H9 (cell line): ENCODE measurements at regions not wholly inside any gene's neighbourhood (a gene's known extent, or its start where the extent isn't known, plus 50 kb on each side); places are given as distances from the start of the nearest gene placed in this dataset.

Experiments used
- DNase-seq: peaks from one replicate; pipeline ENCODE4 v3.0.0-alpha.2; 2017
- H2AFZ ChIP-seq: one replicate; pipeline ENCODE4 v1.6.1; 2013; ENCODE audit warnings: mild to moderate bottlenecking, low read length, control low read depth, moderate library complexity
- H2AK5ac ChIP-seq: 2 replicates; pipeline ENCODE4 v1.6.1; 2013; ENCODE audit warnings: low read length, control low read depth, mixed read lengths; ENCODE audit not compliant: insufficient read length
- H2BK120ac ChIP-seq: one replicate; pipeline ENCODE4 v1.6.1; 2013; ENCODE audit warnings: low read depth, mild to moderate bottlenecking, low read length, control low read depth, inconsistent platforms; ENCODE audit not compliant: poor library complexity, severe bottlenecking
- H2BK12ac ChIP-seq: 2 replicates; pipeline ENCODE4 v1.6.1; 2013; ENCODE audit warnings: low read length, control low read depth, mixed read lengths, low read depth; ENCODE audit not compliant: insufficient read length
- H2BK15ac ChIP-seq: 2 replicates; pipeline ENCODE4 v1.6.1; 2013; ENCODE audit warnings: low read depth, low read length, control low read depth
- H2BK20ac ChIP-seq: one replicate; pipeline ENCODE4 v1.6.1; 2013; ENCODE audit warnings: low read depth, mild to moderate bottlenecking, low read length, control low read depth, inconsistent platforms; ENCODE audit not compliant: poor library complexity, severe bottlenecking
- H2BK5ac ChIP-seq: 2 replicates; pipeline ENCODE4 v1.6.1; 2013; ENCODE audit warnings: low read length, control low read depth, mixed read lengths; ENCODE audit not compliant: insufficient read length
- H3K14ac ChIP-seq: 2 replicates; pipeline ENCODE4 v1.6.1; 2013; ENCODE audit warnings: low read length, control low read depth; ENCODE audit not compliant: insufficient read depth
- H3K18ac ChIP-seq: 2 replicates; pipeline ENCODE4 v1.6.1; 2013; ENCODE audit warnings: low read depth, mild to moderate bottlenecking, mixed read lengths, low read length, control low read depth; ENCODE audit not compliant: insufficient read length
- H3K23ac ChIP-seq: 2 replicates; pipeline ENCODE4 v1.6.1; 2013; ENCODE audit warnings: low read length, control low read depth, mixed read lengths, low read depth; ENCODE audit not compliant: insufficient read length
- H3K23me2 ChIP-seq: 2 replicates; pipeline ENCODE4 v1.6.1; 2013; ENCODE audit warnings: low read depth, mild to moderate bottlenecking, mixed read lengths, low read length, control low read depth; ENCODE audit not compliant: insufficient read length, poor library complexity, severe bottlenecking
- H3K27ac ChIP-seq: 2 replicates; pipeline ENCODE4 v1.5.1; 2013; ENCODE audit warnings: low read length, control low read depth, mixed read lengths, low read depth; ENCODE audit not compliant: insufficient read length
- H3K27me3 ChIP-seq: 2 replicates; pipeline ENCODE4 v1.6.1; 2013; ENCODE audit warnings: low read length, control low read depth, inconsistent platforms; ENCODE audit not compliant: insufficient read depth
- H3K4ac ChIP-seq: 2 replicates; pipeline ENCODE4 v1.6.1; 2013; ENCODE audit warnings: low read depth, mild to moderate bottlenecking, control low read depth, inconsistent platforms, low read length, moderate library complexity
- H3K4me1 ChIP-seq: 2 replicates; pipeline ENCODE4 v1.6.1; 2013; ENCODE audit warnings: low read length, control low read depth, inconsistent platforms; ENCODE audit not compliant: insufficient read depth
- H3K4me2 ChIP-seq: 2 replicates; pipeline ENCODE4 v1.6.1; 2013; ENCODE audit warnings: low read length, control low read depth, mixed read lengths; ENCODE audit not compliant: insufficient read length, insufficient read depth
- H3K56ac ChIP-seq: 2 replicates; pipeline ENCODE4 v1.6.1; 2013; ENCODE audit warnings: low read depth, mild to moderate bottlenecking, mixed read lengths, low read length, control low read depth; ENCODE audit not compliant: insufficient read length
- H3K79me1 ChIP-seq: 2 replicates; pipeline ENCODE4 v1.6.1; 2013; ENCODE audit warnings: low read depth, mild to moderate bottlenecking, moderate library complexity, low read length, control low read depth, inconsistent platforms; ENCODE audit not compliant: insufficient read depth, poor library complexity, severe bottlenecking
- H3K79me2 ChIP-seq: 2 replicates; pipeline ENCODE4 v1.6.1; 2013; ENCODE audit warnings: low read length, control low read depth, inconsistent platforms; ENCODE audit not compliant: insufficient read depth
- H3K9ac ChIP-seq: 2 replicates; pipeline ENCODE4 v1.6.1; 2013; ENCODE audit warnings: low read length, control low read depth, mixed read lengths; ENCODE audit not compliant: insufficient read length; ENCODE audit errors: extremely low read depth
- H3K9me3 ChIP-seq: one replicate; pipeline ENCODE4 v1.6.1; 2013; ENCODE audit warnings: low read depth, low read length, inconsistent platforms; ENCODE audit not compliant: control insufficient read depth
- H3T11ph ChIP-seq: one replicate; pipeline ENCODE4 v1.6.1; 2013; ENCODE audit warnings: mild to moderate bottlenecking, low read length, control low read depth, inconsistent platforms
- H4K20me1 ChIP-seq: one replicate; pipeline ENCODE4 v1.6.1; 2013; ENCODE audit not compliant: control insufficient read depth, insufficient read length, insufficient read depth
- H4K5ac ChIP-seq: 2 replicates; pipeline ENCODE4 v1.6.1; 2013; ENCODE audit warnings: low read depth, mild to moderate bottlenecking, mixed read lengths, low read length, control low read depth; ENCODE audit not compliant: insufficient read length
- H4K8ac ChIP-seq: replicated peaks from 2 replicates; pipeline ENCODE4 v1.6.1; 2013; ENCODE audit warnings: low read length, control low read depth, mixed read lengths, low read depth; ENCODE audit not compliant: insufficient read length
- H4K91ac ChIP-seq: 2 replicates; pipeline ENCODE4 v1.6.1; 2013; ENCODE audit warnings: low read depth, mild to moderate bottlenecking, moderate library complexity, mixed read lengths, low read length, control low read depth; ENCODE audit not compliant: insufficient read length
- H3K27ac Mint-ChIP-seq, 3 experiments: 2 replicates in 2 of 3; 3 replicates in 1 of 3; pipeline ENCODE4 v1.8.0; 2020 to 2021; ENCODE audit warnings: mixed read lengths in 3 of 3, mild to moderate bottlenecking in 1 of 3, moderate library complexity in 1 of 3
- H3K27me3 Mint-ChIP-seq: 2 replicates; pipeline ENCODE4 v1.8.0; 2021; ENCODE audit warnings: low read depth, mild to moderate bottlenecking, moderate library complexity, mixed read lengths
- H3K36me3 Mint-ChIP-seq, 3 experiments: 2 replicates in 2 of 3; 3 replicates in 1 of 3; pipeline ENCODE4 v1.8.0; 2020 to 2021; ENCODE audit warnings: low read depth in 3 of 3, mixed read lengths in 3 of 3; ENCODE audit not compliant: insufficient read depth in 1 of 3
- H3K4me1 Mint-ChIP-seq, 2 experiments: 2 replicates each; pipeline ENCODE4 v1.8.0; 2020; ENCODE audit warnings: mixed read lengths in 2 of 2
- H3K4me3 Mint-ChIP-seq, 2 experiments: 2 replicates in 1 of 2; 3 replicates in 1 of 2; pipeline ENCODE4 v1.8.0; 2020 to 2021; ENCODE audit warnings: mild to moderate bottlenecking in 2 of 2, mixed read lengths in 2 of 2, moderate library complexity in 1 of 2
- H3K9me3 Mint-ChIP-seq, 2 experiments: 2 replicates in 1 of 2; 3 replicates in 1 of 2; pipeline ENCODE4 v1.8.0; 2020; ENCODE audit warnings: mild to moderate bottlenecking in 2 of 2, mixed read lengths in 2 of 2, moderate library complexity in 1 of 2
- WGBS: extraction: QIAGEN DNeasy Blood & Tissue Kit; methylation state at CpG from one replicate; pipeline ENCODE4 v1.1.7; 2013; ENCODE audit warnings: missing lambda C conversion rate, low lambda C conversion rate, mixed read lengths; ENCODE audit not compliant: insufficient read length; ENCODE audit errors: extremely low coverage; 5-methylcytosine and 5-hydroxymethylcytosine counted together
- TF ChIP-seq, protein P1 (sequence below): fragments of 200-600 bp; sonication (generic); conservative IDR thresholded peaks from 3 replicates; pipeline ENCODE4 v1.8.0; 2021; ENCODE audit warnings: antibody characterized with exemption, mild to moderate bottlenecking

GRCh38 chr13:72221276-72221962 lies 354.4 kb upstream of the DACH1 start:
- H3K36me3 Mint-ChIP-seq = no peaks in the 10 kb centered on the region
- Histone ChIP-seq H2BK20ac (no peak overlapping the region), H3K4ac (no peak overlapping the region), H3K4me1 (no peaks in the 10 kb centered on the region), H3K23me2 (no peaks in the 10 kb centered on the region), H4K8ac (no peak overlapping the region), H2BK5ac (no peak overlapping the region), H3K56ac (no peak overlapping the region), H3K23ac (no peak overlapping the region), H2BK120ac (no peak overlapping the region), H3K79me2 (no peaks in the 10 kb centered on the region), H3K79me1 (no peaks in the 10 kb centered on the region), H4K20me1 (no peaks in the 10 kb centered on the region), H3K27me3 (no peaks in the 10 kb centered on the region), H2BK15ac (no peak overlapping the region), H2AK5ac (no peak overlapping the region), H3K9me3 (no peaks in the 10 kb centered on the region), H3K9ac (no peak overlapping the region), H3T11ph (no peak overlapping the region), H4K91ac (no peak overlapping the region), H3K4me2 (no peak overlapping the region), H3K27ac (no peak overlapping the region), H2BK12ac (no peak overlapping the region), H3K14ac (no peak overlapping the region), H2AFZ (no peak overlapping the region), H4K5ac (no peak overlapping the region), H3K18ac (no peak overlapping the region)
- no peaks in the 10 kb centered on the region for H3K4me1 Mint-ChIP-seq
- no peak overlapping the region for H3K4me3 Mint-ChIP-seq
- no CpG with 5 or more reads among the region's 9 CpGs for WGBS
- TF ChIP-seq, protein P1, sequence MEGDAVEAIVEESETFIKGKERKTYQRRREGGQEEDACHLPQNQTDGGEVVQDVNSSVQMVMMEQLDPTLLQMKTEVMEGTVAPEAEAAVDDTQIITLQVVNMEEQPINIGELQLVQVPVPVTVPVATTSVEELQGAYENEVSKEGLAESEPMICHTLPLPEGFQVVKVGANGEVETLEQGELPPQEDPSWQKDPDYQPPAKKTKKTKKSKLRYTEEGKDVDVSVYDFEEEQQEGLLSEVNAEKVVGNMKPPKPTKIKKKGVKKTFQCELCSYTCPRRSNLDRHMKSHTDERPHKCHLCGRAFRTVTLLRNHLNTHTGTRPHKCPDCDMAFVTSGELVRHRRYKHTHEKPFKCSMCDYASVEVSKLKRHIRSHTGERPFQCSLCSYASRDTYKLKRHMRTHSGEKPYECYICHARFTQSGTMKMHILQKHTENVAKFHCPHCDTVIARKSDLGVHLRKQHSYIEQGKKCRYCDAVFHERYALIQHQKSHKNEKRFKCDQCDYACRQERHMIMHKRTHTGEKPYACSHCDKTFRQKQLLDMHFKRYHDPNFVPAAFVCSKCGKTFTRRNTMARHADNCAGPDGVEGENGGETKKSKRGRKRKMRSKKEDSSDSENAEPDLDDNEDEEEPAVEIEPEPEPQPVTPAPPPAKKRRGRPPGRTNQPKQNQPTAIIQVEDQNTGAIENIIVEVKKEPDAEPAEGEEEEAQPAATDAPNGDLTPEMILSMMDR = peak; percentile 90
- no peaks in the 10 kb centered on the region for H3K27me3 Mint-ChIP-seq
- peaks cover 0 to 2% of the 10 kb centered on the region in 2 experiments; a peak in 2 of 5 replicates for H3K9me3 Mint-ChIP-seq
- H3K27ac Mint-ChIP-seq = no peak overlapping the region
- peak; percentile 91 for DNase-seq
